Testis (tissue), 2 donors: ENCODE measurements at regions not wholly inside any gene's neighbourhood (a gene's known extent, or its start where the extent isn't known, plus 50 kb on each side); places are given as distances from the start of the nearest gene placed in this dataset.

Experiments
- DNase-seq: peaks from one replicate; pipeline ENCODE4 v3.0.0-alpha.2; 2019
- H3K27ac ChIP-seq, 2 donors: fragments of 200-600 bp; sonication (generic); one replicate each; pipeline ENCODE4 v1.5.1; 2019
- H3K27me3 ChIP-seq: fragments of 200-600 bp; sonication (generic); one replicate; pipeline ENCODE4 v1.5.1; 2019
- H3K36me3 ChIP-seq: fragments of 200-600 bp; sonication (generic); one replicate; pipeline ENCODE4 v1.5.1; 2017; ENCODE audit warnings: low read depth; ENCODE audit errors: missing control alignments
- H3K4me1 ChIP-seq: fragments of 200-600 bp; sonication (generic); one replicate; pipeline ENCODE4 v1.5.1; 2019
- H3K4me3 ChIP-seq, 2 donors: fragments of 200-600 bp; sonication (generic); one replicate each; pipeline ENCODE4 v1.5.1; 2017 to 2019
- H3K9me3 ChIP-seq: fragments of 200-600 bp; sonication (generic); one replicate; pipeline ENCODE4 v1.5.1; 2017
- POLR2A ChIP-seq: fragments of 450-650 bp; IDR thresholded peaks from one replicate; pipeline ENCODE4 v1.6.1; 2017; ENCODE audit warnings: antibody characterized with exemption, mild to moderate bottlenecking, moderate library complexity
- WGBS, 2 donors: methylation state at CpG; one replicate each; pipeline ENCODE4 v1.1.5; 2018; 5-methylcytosine and 5-hydroxymethylcytosine counted together
- intact Hi-C: fragments of 100-400 bp; cut with DNase I; formaldehyde crosslinking; loops from one replicate; pipeline ENCODE4 v1.15.1; 2023; ENCODE audit warnings: low total_unique reads
- TF ChIP-seq, protein P1 (sequence below), 3 experiments: fragments of 450-650 bp in 2 of 3; fragments of 200-600 bp in 1 of 3; sonication (generic) in 1 of 3; IDR thresholded peaks; one replicate each; pipeline ENCODE4 v1.5.1; 2016 to 2019; ENCODE audit warnings: antibody characterized with exemption in 3 of 3, mild to moderate bottlenecking in 2 of 3, moderate library complexity in 1 of 3

DNA sequence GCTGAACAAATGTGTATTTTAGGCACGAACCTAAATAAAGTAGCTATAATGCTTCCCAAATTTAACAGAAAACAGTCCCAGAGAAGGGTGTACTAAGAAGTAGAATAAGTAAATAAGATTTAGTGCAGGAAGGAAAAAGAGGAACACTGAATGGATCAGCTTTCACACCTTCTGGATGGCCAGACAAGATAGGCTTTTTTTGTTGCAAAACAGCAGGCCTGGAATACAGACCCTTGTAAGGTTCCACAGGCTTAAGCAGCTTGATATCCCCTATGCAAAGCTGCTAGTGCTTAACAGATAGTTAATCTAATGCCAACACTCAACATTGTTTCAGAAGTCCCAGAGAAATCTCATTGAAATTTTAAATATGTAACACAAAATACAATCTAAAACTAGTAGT lies 328.1 kb upstream of the STEAP1 start:
- no peak for TF ChIP-seq POLR2A
- TF ChIP-seq, protein P1, sequence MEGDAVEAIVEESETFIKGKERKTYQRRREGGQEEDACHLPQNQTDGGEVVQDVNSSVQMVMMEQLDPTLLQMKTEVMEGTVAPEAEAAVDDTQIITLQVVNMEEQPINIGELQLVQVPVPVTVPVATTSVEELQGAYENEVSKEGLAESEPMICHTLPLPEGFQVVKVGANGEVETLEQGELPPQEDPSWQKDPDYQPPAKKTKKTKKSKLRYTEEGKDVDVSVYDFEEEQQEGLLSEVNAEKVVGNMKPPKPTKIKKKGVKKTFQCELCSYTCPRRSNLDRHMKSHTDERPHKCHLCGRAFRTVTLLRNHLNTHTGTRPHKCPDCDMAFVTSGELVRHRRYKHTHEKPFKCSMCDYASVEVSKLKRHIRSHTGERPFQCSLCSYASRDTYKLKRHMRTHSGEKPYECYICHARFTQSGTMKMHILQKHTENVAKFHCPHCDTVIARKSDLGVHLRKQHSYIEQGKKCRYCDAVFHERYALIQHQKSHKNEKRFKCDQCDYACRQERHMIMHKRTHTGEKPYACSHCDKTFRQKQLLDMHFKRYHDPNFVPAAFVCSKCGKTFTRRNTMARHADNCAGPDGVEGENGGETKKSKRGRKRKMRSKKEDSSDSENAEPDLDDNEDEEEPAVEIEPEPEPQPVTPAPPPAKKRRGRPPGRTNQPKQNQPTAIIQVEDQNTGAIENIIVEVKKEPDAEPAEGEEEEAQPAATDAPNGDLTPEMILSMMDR (IDR thresholded peaks at IDR 0.05) = no peak
- Histone ChIP-seq H3K4me1 (no peaks in the 10 kb centered on the region), H3K27ac (no peak overlapping the region), H3K27me3 (no peaks in the 10 kb centered on the region), H3K36me3 (no peaks in the 10 kb centered on the region), H3K4me3 (no peak overlapping the region), H3K9me3 (no peaks in the 10 kb centered on the region)
- DNase-seq = no peak
- intact Hi-C loops = no loop called here
- WGBS, 2 donors = 92 to 94% methylated on average over 1 of the region's 1 CpG

DNA sequence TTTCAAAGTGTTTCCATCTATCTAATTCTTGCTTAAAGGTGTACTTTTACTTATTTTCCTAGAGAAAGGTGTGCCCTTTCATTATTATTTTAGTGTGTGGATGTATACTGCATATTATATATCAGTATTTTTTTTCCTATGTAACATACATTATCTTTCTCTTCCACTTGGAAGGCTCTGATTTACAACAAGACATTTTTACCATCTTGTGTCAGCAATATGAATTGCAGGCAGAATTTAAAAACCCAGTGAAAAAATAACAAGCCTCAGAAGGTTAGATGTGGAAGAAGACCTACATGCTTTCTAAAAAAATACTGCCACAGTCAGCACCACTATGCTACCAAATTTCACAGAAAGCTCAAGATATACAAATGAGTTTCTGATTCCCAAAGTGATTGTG lies 327.7 kb upstream of the STEAP1 start:
- DNase-seq = no peak
- H3K4me1 ChIP-seq = no peaks in the 10 kb centered on the region
- H3K9me3 ChIP-seq = no peaks in the 10 kb centered on the region
- intact Hi-C loops = no loop called here
- H3K4me3 ChIP-seq = no peak overlapping the region
- no peak overlapping the region for H3K27ac ChIP-seq
- no peaks in the 10 kb centered on the region for H3K27me3 ChIP-seq
- TF ChIP-seq POLR2A = no peak
- TF ChIP-seq, protein P1 (IDR thresholded peaks at IDR 0.05) = no peak
- H3K36me3 ChIP-seq = no peaks in the 10 kb centered on the region

DNA sequence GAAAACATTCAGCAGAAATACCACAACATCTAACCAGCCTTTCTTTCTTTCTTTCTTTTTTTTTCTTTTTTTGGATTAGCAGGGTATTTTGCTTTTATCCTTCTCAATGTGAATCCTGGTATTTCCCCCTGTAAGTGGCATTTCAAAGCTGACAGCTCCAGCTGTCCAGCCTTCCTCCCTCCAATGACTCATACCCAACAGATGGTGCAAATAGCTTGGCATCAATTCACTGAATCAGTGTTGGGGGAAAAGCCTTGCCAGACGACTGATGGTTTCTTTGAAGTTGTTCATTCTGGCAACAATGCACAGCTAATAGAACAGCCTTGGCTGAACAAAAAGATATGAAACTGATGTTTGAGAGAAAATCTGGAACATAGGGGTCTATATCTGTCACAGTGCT lies 316.8 kb upstream of the STEAP1 start:
- no peaks in the 10 kb centered on the region for H3K9me3 ChIP-seq
- H3K36me3 ChIP-seq = no peaks in the 10 kb centered on the region
- H3K4me3 ChIP-seq = no peak overlapping the region
- intact Hi-C loops = no loop called here
- no peak for DNase-seq
- H3K4me1 ChIP-seq = no peaks in the 10 kb centered on the region
- no peak for TF ChIP-seq POLR2A
- TF ChIP-seq, protein P1 (IDR thresholded peaks at IDR 0.05) = no peak
- 29 to 41% methylated on average over 1 of the region's 1 CpG for WGBS, 2 donors
- no peaks in the 10 kb centered on the region for H3K27me3 ChIP-seq
- no peak overlapping the region for H3K27ac ChIP-seq

DNA sequence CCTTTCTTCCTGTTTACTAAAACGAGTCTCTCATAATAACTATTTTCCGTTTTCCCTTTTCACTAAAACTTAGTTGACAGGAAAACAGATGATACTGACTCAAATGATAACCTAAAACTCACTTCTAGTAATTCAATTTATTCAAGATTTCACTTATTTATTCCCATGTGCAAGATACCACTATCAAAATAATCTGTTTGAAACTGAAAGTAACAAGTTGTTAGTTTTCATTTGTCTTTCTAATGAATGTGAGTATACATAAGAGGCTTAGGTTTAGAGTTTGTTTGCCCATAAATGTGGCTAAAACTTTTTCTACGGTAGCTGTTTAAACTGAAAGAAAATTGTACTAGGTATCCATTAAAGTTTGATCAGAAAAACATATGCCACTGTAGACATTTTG lies 314.9 kb upstream of the STEAP1 start:
- TF ChIP-seq, protein P1 (IDR thresholded peaks at IDR 0.05) = no peak
- TF ChIP-seq POLR2A = no peak
- Histone ChIP-seq H3K27ac (no peak overlapping the region), H3K4me1 (no peaks in the 10 kb centered on the region), H3K4me3 (no peak overlapping the region), H3K36me3 (no peaks in the 10 kb centered on the region), H3K27me3 (no peaks in the 10 kb centered on the region), H3K9me3 (no peaks in the 10 kb centered on the region)
- DNase-seq = no peak
- intact Hi-C loops = no loop called here
- WGBS, 2 donors = 82% methylated on average over 3 of the region's 3 CpGs

DNA sequence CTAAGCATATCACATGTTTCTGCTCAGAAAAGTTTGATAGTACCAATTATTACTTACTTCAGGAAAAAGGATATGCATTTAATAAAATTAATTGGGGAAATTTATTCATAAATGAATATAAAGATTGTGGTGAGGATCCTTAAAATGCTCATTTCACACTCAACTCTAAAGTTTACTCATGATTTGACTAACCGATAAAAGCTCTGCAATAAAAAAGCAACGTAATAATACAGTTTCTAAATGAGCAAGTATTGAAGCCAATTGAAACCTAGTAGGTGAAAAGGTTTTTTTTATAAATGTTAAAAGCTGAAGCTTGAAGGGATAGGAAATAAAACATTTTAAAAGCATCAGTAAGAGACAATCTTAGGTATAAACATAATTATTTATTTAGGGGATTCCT lies 308.3 kb upstream of the STEAP1 start:
- Histone ChIP-seq H3K4me1 (no peaks in the 10 kb centered on the region), H3K36me3 (no peaks in the 10 kb centered on the region), H3K9me3 (no peaks in the 10 kb centered on the region), H3K4me3 (no peak overlapping the region), H3K27me3 (no peaks in the 10 kb centered on the region), H3K27ac (no peak overlapping the region)
- DNase-seq = no peak
- TF ChIP-seq, protein P1 (IDR thresholded peaks at IDR 0.05) = no peak
- TF ChIP-seq POLR2A = no peak
- intact Hi-C loops = no loop called here
- WGBS, 2 donors = 63 to 65% methylated on average over 2 of the region's 2 CpGs
